GM21576 (cell line): ENCODE measurements at regions not wholly inside any gene's neighbourhood (a gene's known extent, or its start where the extent isn't known, plus 50 kb on each side); places are given as distances from the start of the nearest gene placed in this dataset.
"Not testable (repeated sequence)": the region's sequence is repeated elsewhere in the genome, so short reads cannot be mapped to it uniquely, and the experiment has no call there.

Source experiments
- ATAC-seq: cut with Tn5 transposase; IDR thresholded peaks from one replicate; pipeline ENCODE4 v1.9.1; 2021; ENCODE audit warnings: mild to moderate bottlenecking, moderate library complexity; ENCODE audit not compliant: unreplicated experiment

DNA sequence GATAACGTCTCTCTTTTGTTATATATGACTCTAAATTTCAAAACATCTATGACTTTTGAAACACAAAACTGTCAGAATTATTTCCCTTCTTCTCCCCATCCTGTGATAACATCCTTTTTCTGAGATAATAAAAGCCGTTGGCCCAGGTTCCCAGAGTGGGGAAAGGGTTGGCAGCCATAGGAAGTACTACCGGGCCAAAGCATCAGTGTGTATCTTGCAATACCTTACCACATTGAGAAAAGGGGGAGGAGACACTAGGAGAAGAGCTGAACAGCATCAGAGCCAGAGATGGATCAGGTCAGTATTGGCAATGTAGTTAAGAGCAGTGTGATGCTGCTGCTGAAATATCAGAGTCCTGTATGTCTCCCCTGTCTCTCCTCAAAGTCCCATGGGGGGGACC is 210.0 kb upstream of the PROK2 start:
- ATAC-seq = no peak

DNA sequence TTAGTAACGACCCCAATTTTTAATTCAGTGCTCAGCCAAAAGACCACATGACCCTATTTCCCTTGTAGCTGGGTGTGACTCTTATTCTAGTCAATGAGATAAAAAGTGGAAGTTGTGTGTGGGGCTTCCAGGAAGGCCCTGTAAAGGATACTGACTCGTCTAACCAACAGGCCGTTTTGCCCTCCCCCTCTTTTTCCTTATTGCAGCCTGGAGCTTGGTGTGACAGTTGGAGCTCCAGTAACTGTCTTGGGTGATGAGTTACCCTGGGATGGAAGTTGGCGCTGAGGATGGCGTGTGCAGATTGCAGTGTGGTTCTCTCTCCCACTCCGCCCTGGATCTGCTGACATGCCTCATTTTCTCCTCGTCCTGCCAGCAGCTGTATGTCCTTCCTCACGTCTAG is 209.3 kb upstream of the PROK2 start:
- ATAC-seq = no peak

DNA sequence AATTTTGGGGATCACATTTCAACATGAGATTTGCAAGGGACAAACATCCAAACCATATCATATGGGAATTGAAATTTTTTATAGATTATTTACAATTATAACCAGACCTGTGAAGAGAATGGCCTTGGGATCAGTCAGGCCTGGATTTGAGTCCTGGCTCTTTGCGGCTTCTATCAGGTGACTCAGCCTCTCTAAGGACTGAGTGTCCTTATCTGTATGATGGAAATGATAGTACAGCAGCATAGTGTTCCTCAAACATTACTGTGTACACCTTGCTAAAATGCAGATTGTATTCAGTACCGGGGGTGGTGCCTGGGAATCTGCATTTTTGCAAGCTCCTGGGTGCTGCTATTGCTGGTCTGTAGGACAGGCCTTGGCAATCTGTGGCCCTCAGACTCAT is 206.7 kb upstream of the PROK2 start:
- no peak for ATAC-seq

DNA sequence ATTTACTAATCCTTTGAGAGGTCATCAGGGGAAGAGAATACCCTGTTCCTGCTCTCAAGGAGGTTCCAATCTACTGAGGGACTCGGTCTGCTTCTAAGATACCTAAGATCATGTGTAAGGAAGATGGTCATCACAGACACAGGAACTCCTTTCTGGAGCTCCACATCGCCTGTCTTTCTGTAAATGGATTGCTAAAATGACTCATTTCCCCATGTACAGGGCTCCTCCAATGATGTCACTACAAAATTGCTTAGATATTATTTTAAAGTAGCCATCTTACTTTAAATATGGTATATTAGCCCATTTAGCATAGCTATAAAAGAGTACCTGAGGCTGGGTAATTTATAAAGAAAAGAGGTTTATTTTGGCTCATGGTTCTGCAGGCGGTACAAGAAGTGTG is 206.1 kb upstream of the PROK2 start:
- ATAC-seq = no peak

DNA sequence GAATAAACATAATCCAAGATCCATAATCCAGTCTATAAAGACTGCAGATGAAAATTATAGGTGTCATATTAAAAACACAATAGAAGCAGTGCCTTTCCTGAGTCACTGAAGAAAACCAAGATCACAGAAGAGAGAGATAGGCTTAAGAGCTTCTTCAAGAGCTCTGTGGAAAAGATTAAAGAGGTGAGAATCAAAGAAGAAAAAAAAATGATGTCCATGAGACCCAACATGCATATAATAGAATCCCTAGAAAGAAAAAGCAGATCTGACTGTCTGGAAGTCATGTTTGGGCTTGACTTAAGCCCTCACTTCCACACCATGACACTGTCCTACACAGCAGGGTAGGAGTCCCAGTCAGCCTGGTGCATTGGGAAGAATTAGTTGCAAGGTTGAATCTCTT is 205.6 kb upstream of the PROK2 start:
- no peak for ATAC-seq

DNA sequence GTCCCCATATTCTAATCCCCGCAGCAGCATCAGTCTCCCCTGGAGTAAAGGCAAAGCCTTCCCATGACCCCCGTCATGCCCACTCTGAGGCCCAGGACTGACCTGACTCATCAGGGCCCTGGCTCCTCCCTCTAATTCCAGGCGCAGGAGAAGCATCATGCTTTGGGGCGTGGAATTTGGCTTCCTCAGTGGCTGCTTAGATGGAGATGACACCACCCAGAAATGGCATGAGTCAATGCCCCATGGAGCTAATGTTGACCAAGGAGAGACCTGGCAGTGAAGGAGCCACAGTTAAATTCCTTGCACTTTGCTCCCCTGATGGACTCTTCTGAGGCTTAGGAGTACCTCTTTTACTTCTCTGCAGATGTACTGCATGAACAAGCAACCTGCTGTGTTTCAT is 204.2 kb upstream of the PROK2 start:
- no peak for ATAC-seq

DNA sequence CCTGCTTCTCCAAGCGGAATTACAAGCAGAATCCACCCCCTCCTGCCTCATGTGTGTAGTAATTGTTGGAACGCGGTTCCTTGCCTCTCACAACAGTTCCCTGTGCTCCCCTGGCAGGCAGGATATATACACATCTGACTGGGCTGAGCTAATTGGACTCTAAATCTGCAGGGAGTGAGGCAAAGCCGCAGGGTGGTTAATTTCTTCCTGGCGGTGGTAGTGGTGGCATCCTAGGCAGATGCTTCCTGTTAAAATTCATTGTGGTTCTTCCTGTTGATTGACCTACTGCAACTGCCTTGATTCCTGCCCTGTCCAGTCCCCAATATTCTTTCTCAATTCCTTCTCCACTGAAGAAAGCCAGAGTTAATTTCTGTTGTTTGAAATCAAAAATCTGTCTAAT is 202.9 kb upstream of the PROK2 start:
- ATAC-seq = no peak

DNA sequence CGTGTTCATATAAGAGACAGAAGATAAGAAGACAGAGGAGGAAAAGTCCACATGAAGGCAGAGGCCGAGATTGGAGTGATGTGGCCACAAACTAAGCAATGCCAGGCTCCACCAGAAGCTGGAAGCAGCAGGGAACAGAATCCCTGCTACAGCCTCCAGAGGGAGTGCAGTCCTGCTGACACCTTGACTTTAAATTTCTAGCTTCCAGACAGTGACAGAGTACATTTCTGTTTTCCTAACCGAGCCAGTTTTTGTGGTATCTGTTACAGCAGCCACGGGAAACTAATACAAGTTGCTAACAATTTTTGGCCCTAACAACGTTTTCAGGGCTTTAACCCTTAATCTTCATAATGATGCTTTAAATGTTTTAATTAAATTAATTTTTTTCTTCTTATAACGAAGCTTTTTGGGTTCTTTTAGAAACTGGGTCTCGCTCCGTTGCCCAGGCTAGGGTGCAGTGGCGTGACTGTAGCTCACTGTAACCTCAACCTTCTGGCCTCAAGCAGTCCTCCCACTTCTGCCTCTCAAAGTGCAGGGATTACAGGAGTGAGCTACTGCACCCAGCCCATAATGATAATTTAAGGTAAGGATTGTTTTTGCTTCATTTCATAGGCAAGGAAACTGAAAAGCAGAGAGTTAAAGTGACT is 202.3 kb upstream of the PROK2 start:
- ATAC-seq = no peak

DNA sequence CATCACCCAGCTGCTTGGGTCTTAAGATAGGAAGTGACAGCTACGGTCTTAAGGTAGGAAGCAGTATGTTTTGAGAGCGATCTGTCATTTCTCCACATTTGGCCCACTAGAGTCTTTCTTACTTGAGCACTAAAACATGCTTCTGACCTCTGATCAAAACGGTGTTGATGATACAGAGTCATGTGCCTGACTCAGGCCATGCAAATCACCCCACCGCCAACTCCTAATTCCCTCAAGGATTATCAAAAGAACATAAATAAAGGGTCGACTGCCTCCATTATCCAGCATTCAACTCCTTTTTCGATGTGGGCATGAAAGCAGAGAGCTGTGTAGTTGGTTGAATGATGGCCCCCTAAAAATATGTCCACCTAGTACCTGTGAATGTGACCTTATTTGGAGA is 201.7 kb upstream of the PROK2 start:
- ATAC-seq = no peak

DNA sequence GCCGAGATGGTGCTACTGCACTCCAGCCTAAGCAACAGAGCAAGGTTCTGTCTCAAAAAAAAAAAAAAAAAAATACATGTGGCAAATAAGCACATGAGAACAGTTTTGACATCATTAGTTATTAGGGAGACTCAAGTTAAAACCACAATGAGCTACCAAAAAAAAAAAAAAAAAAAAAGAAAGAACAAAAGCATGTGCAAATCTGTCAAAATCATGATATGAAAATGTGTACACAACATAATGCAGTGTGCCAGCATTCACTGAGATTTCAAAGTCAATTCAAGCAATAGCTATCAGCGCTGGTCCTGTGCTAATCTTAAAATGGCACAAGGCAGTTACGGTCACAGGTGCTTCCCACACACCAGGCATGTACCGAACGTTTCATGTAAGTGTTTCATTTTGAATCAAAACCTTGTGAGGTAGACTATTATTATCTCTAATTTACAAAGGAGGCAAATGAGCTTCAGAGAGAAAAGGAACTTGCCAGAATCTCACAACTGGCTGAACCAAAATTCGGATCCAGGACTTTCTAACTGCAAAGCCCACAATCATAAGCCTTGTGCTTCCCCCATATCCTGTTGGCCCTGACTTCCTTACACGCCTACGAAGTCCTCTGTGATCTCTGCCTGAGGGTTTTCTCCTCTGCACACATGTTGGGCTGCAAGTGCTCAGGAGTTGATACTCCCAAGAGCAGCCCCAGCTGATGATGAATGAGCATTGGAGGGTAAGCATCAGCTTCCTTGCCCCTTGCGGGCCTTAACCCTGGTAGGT is 200.1 kb upstream of the PROK2 start:
- peak; percentile 84 for ATAC-seq

DNA sequence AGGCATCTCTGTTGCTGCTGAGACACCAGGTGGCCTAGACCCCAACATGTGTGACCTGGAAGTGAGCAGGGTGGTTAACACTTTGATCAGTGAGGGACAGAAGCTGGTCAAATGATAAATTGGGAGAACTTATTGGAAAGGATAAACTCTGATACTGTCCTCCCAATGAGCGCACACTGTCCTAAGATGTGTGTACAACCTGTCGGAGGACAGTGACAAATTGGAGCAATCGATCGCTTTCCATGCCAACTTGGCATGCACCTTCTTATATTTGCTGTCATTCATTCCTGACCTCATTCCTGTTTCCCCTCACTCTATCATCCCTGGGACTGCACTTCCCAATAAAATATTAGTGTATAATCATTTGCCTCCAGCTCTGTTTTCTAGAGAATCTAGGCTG is 198.7 kb upstream of the PROK2 start:
- ATAC-seq = no peak

DNA sequence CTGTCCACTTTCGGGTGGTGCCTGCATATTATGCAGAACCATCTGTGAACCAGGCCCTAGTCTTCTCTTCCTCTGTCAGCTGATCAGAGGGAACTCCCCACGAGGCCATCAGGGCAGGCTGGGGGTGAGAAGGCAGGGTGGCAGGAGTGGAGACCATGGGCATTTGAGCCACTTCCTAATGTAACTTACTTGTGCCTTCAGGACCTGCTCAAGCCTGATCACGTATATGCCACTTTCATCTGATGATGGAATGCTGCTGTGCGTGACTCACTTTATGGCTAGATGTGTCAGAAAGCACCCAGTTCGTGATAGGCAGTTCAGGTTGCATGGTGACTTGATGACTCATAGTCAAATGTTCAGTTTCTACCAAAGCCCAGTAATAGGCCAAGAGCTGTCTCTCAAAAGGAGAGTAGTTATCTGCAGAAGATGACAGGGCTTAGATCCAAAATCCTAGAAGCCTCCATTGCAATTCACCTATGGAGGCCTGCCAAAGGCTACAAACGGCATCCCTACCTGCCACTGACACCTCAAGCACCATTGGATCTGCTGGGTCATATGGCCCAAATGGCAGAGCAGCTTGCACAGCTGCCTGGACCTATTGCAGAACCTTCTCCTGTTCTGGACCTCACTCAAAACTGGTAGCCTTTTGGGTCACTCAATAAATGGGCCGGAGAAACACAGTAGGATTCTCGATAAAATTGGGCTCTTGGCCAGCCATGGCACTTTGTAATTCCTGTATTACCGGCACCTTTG is 197.7 kb upstream of the PROK2 start:
- ATAC-seq = not testable (repeated sequence)

DNA sequence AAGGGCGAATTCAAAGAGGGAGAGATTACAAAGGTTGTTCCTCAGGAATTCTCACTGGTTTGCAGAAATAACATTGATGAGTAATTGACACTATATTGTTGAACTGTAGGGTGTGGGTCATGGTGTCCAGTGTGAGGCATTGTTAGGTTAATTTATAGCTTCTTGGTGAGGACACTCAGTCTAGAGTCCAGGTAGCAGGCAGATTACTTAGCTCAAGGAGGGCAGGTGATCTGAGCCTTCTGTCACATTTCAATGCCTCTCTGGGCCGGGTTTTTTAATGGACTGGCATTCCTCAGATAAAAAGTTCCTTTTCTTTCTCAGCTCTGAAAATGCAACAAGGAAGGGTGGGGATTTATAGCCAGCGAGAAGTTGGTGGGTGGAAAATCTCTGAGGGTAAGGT is 194.2 kb upstream of the PROK2 start:
- no peak for ATAC-seq

DNA sequence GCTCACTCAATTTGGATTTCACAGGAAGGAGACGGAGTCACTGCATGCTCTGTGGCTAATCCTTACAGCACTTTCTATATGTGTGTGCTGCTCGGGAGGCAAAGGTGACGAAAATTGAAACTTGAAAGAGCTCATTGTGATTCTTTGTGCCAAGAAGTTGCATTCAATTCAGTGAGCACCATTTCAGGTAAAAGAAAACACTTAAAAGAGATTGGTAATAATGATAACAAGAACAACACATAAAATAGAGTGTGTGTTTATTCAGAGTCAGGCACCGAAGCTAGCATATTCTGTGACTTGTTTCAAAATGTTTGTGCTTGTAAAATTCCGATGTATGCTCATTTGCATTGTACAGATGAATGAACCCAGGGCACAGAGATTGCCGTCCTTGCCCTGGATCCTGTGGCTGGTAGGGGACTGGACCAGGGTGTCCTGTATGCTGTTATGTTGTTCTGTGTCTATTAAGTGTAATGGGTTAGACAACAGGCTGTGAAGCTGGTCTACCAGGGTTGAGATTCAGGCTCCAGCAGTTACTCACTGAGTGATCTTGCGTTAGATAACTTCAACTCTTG is 193.3 kb upstream of the PROK2 start:
- ATAC-seq = peak; percentile 88

DNA sequence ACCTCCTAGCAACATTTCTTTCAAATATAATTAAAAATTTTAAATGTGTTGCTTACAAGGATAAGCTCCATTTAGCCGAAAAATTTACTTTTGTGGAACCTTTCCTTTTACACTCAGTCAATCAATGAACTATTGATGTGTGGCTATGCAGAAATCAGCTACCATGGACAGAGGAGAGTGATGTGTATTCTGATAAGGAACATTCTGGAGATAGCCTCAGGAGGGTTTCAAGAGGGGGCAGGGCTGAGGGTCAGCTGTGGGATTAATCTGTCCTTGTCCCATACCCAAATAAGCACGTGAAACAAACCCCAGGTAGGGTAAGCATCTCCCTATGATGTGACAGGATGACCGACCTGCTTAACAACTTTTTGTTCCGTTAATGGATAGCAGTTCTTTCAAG is 192.6 kb upstream of the PROK2 start:
- ATAC-seq = no peak

DNA sequence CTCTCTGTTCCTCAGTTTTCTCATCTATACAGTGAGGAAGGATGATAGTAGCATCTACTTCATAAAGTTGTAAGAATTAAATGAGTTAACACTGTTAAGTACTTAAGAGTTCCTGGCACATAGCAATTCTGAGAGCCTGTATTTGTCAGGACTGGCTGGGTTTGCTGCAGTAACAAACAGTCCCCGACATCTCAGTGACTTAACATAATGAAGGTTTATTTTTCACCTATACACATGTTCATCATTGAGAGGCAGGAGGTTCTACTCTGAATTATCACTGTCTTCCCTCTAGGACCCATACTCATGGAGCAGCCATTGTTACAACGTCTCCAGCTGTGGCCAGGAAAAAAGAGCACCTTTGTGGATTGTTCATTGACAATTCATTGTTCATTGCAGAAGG is 190.6 kb upstream of the PROK2 start:
- ATAC-seq = no peak

DNA sequence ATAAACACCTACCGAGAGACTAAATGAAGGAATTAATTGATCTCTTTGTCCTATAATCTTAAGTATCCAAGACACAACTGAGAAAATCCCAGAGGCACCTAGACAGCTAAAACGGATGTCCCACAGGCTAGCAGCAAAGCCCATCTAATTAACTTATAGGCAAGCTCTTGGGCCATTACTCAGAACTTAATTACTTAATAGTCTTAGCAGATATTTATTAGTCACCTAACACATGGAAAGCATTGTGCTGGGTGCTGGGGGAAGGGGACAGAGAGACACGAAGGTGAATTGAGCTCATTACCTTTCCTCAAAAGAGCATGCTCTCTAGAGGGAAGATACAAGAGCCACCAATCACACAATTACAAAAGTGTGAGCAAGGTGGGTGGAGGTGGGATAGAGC is 189.8 kb upstream of the PROK2 start:
- no peak for ATAC-seq

DNA sequence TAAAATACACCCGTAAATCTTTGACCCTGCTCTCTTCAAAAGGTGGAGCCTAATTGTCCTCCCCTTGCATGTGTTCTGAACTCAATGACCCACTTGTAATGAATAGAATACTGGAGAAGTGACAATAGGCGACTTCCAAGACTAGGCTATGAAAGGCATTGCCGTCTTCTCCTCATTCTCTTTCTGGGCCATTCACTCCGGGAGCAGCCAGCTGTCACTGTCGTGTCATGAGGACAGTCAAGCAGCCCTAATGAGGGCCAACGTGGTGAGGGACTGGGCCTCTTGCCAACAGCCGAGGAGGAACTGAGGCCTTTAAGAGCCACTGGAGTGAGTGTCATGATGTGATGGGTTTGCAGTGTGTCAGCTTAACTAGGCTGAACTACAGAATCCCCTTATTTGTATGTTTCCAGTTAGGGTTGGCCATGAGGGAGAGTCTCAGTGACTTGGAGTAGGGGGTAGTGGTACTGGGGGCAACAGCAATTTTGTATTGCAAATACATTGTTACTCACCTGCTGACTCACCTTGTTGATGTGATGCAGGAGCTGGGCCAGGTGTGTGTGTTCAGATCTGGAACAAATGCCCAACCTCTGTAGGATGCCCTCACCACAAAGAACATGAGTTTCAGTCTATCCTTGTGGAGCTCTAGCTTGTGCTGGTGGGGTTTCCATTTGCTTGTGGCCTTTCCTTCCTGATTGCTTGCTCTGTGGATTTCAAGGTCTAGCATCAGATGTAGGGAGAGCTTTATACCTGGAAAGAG is 188.5 kb upstream of the PROK2 start:
- no peak for ATAC-seq

DNA sequence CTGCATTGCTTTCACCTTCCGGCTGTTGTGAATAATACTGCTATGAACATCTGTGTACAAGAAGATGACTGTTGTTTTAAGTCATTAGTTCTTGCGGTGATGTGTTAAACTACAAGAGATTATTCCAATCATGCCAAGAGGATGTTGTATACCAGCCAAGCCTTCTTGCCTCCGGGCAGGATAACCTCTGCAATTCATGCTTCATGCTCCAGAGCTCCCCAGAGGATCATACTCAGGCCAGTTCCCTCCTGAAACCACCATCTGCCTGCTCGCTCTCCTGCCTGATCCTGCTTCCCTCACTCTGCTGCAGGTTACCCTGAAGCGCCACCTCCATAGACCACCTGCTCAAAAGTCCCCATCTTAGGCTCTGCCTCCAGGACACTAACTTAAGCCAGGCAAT is 187.1 kb upstream of the PROK2 start:
- no peak for ATAC-seq

DNA sequence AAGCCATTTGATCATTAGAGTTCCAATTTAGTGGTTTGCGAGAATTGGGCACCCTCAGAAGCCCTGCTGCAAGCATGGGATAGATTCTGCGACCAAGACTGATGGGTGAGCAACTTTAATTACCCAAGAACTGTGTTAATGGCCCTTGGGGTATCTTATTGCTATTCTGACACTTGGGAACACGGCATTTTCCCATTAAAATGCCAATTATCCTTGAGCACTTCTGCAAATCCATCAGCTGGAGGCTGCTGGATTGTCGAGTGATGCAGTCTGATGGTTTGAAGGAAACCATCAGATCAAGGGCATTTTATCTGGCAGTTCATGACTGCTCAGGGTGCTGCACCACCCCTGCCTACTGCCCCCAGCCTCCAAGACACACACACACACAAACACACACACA is 183.6 kb upstream of the PROK2 start:
- no peak for ATAC-seq

DNA sequence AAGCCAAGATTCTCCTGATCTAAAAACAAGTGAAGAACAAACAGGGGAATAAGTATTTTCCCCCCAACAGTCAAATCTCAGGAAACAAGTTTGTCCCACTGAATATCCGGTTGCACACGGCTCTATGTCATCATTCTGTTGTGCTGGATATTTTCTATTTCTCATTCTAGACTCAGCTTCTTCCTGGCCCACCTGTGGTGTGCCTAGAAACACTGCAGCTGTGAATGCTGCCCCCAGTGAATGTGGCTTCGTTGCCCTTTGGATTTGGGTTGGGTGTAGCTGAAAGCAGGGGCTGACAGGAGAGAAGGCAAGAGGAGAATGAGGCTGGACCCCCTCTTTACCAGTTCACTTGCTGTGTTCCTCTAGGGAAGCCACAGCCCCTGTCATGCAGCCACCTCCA is 181.2 kb upstream of the PROK2 start:
- ATAC-seq = no peak
